ENCODE measurements at regions not wholly inside any gene's neighbourhood (a gene's known extent, or its start where the extent isn't known, plus 50 kb on each side); places are given as distances from the start of the nearest gene placed in this dataset.

DNA sequence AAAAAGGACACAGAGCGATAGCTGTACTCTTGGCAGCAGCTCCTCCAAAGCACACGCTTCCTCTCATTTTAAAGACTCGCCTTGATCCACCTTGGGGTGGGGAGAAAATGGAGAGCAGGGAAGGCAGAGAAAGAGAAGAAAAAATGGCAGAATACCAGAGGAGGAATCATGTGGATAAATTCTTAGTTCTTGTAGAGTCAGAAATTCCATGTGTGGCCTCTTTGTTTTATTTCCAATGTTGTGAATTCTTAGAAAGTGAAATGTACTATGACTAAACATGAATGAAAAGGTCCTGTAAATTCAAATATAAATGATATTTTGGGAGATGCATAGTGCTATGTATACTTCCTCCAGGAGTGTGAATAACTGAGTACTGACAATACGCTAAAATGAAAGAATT lies 89.7 kb upstream of the SESTD1 start:
- TF ChIP-seq POLR2A (IDR thresholded peaks at IDR 0.05; ENCODE audit: low read depth, low read length) (no peak), TAF1 (IDR thresholded peaks at IDR 0.05; ENCODE audit: borderline replicate concordance, low read depth, low read length) (no peak), POLR2AphosphoS5 (IDR thresholded peaks at IDR 0.05; ENCODE audit: low read depth, low read length) (no peak)

Measured in GM12892 (cell line).